GM19025 (cell line): ENCODE measurements at regions not wholly inside any gene's neighbourhood (a gene's known extent, or its start where the extent isn't known, plus 50 kb on each side); places are given as distances from the start of the nearest gene placed in this dataset.
"Not testable (repeated sequence)": the region's sequence is repeated elsewhere in the genome, so short reads cannot be mapped to it uniquely, and the experiment has no call there.

Experiments used
- ATAC-seq: cut with Tn5 transposase; IDR thresholded peaks from one replicate; pipeline ENCODE4 v1.9.1; 2021; ENCODE audit warnings: mild to moderate bottlenecking, low read depth, moderate library complexity; ENCODE audit not compliant: unreplicated experiment

DNA sequence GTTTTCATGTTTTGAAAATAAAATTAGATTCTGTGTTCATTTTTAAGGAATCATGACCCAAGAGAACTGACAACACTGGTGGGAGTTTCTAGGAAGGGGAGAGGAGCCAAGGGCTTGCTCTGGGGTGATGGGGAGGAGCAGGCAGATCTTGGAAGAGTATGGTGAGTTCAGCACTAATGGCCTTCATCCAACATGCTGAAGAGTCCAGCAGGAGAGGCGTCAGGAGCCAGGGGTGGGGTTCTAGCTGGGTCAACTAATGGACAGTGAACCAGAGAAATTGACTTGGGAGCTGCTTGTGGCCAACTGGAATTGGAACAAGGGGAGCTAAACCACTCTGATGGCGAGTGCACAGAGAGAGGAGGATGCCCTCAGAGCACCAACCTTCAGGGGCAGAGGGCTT lies 107.1 kb downstream of the MRPL14 start:
- ATAC-seq = no peak

DNA sequence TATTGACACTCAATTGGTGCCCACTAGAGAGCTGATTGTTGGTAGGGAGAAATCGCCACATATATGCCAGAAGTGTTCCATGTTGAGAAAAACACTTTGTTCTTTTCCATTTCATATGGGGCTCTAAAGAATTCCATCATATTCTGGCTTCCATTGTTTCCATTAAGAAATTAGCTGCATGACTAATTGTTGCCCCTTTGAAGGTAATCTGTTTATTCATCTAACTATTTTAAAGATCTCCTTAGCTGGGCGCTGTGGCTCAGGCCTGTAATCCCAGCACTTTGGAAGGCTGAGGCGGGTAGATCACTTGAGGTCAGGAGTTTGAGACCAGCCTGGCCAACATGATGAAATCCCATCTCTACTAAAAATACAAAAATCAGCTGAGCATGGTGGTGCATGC lies 109.9 kb downstream of the MRPL14 start:
- ATAC-seq = not testable (repeated sequence)

DNA sequence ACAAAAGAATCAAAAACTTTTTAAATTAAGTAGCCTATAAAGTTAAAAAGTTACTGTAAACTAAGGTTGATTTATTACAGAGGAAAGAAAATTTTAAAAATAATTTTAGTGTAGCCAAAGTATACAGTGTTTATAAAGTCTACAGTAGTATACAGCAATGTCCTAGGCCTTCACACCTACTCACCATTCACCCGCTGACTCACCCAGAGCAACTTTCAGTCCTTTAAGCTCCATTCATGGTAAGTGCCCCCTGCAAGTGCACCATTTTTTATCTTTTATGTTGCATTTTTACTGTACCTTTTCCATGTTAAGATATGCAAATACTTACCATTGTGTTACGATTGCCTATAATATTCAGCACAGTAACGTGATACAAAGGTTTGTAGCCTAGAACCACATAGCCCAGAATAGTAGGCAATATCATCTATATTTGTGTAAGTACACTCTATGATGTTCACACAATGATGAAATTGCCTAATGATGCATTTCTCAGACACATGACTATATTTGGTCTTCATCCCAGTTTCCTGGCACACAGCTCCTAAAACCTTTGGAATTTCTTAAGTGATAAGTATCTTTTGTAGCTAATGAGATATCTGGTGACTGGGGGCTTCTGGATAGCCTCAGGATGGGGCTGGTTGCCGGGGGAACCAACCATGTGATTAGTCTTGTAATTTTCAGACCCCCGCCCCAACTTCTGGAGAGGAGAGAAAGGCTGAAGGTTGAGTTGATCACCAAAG lies 111.0 kb downstream of the MRPL14 start:
- ATAC-seq = no peak

DNA sequence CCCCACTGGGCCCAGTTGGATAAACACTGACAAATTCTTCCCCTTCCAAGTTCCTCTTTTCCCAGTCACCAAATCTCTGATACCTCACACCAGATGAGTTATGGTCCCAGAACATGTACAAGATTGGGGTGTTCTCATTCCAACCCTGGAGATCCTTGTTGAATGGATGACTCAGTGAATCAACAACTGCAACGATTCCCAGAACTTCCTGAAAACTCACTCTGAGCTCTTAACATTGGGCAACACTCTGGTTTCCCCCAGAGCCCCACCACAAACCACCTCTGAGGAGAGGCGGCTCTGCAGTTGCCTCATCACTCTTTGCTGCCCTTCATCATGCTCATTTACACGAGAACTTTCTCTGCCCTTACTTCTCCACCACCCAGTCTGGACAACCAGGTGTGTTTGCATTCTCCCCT lies 115.2 kb downstream of the MRPL14 start:
- ATAC-seq = no peak

DNA sequence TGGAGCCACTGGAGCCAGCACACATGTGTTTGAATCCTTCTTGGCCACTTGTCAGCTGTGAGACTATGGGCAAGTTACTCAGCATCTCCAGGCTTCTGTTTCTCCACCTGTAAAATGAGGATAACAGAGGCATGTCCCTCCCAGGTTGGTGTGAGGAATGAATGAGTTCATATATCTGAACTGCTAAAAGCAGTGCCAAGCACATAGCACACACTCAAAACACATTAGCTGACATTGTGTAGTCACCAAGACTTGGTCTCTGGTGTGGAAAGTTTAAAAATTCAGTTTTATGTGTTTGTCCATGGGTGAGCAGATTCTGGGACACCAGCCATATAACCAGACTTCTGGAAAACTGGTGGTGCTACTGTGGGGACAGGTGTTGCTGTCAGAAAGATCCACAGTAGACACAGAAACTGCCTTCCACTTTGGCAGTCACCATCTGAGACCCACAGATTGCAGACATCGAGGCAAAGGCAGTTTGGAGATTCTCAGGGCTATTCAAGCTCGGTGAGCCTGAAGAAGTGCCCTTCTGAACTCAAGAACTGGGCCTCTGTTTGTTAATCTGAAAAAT lies 115.8 kb downstream of the MRPL14 start:
- no peak for ATAC-seq

DNA sequence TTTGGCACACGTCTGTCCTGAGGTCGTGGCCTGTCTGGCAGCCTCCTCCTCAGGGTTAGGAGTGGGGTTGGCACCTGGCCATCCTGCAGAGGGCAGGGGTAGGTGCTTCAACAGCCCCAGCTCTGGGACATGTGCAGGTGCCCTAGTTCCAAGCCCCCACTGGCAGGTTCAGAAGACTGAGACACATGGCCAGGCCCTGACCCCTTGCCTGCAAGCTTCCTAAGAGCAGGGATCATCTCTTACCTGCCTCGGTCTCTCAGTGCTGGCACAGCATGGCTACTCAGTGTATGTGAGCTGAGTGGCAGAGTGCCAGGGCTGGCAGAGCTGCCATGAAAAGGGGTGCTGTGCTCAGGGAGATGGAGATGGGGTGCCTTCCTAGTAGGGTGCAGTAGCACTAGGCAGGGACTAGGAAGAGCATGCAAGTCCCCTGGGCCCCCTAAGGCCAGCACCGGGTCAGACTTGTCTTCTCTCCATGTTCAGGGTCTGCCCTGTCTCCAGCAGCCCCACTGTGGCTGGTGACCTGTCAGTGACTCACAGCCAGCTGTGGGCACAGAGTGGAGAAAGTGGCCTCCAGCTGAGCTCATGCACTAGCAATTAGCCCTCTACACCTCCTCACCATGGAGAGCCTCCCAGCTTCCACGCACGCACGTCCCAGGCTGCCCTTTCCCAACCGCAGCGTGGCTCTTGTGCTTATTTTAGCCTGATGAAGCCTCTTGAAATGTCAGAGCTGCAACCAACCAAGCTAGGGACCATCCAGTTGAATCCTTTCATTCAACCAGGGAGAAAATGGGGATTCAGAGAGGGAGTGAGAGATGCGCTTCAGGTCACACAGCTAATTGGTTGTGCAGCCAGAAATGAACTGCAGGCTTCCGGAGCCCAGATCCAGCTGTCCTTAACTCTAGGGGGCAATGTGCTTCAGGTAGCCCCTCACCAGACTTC lies 116.6 kb downstream of the MRPL14 start:
- no peak for ATAC-seq

DNA sequence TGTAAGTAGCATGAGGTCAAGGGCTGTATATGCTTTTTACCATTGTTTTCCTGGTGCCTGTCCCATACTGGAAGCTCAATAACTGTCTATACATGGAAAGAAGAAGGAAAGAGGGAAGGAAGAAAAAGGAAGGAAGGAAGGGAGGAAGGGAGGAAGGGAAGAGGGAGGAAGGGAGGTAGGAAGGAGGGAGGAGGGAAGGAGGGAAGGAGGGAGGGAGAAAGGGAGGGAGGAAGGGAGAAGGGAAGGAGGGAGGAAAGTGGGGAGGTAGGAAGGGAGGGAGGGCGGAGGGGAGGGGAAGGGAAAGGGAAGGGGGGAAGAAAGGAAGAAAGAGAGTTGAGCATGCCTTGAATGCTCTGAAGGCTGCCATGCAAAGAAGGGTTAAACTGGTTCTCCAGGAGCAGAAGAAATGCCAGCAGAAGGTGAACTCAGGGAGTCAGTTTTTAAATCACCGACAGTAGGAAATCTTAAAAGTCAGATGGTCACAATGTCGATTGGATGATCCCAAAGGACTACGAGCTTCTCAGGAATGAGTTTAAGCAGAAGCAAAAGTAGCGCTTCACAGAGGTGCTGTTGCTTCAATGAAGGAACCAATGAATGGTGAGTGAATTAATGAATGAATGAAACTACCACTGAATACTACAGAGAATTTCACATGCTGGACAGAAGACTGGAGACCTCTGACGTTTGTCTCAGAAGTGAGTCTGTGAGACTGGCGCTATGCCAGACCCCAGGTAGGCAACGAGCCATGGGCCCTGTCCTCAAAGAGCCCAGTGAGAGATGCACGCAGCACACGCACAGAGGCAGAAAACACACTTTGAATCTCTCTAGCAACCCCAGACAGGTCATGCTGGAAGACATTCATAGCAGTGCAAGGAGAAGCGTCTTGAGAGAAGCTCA lies 117.6 kb downstream of the MRPL14 start:
- no peak for ATAC-seq

DNA sequence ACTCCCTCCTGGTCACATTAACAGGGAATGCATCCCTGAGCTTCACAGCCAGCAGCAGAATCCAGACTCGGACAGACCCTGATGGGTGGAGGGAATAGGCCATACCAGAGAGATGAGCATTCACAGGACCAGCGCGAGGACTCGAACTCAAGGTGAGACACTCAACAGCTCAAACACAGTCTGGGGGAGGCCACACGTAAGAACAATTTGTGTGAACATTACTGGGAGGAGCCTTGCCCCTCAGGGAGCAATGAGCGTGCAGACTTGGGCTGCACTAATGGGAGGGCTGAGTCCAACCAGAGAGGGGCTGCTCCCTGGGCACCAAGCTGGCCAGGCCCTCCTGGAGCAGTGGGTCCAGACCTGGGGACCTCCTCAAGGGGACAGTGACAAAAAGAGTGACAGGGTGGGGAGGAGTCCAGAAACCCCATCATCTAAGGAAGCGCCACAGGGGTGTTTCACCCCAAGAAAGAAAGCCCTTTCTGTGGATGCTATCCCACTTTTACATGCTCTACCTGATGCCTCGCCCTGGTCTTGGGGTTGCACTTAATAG lies 118.4 kb downstream of the MRPL14 start:
- ATAC-seq = no peak

DNA sequence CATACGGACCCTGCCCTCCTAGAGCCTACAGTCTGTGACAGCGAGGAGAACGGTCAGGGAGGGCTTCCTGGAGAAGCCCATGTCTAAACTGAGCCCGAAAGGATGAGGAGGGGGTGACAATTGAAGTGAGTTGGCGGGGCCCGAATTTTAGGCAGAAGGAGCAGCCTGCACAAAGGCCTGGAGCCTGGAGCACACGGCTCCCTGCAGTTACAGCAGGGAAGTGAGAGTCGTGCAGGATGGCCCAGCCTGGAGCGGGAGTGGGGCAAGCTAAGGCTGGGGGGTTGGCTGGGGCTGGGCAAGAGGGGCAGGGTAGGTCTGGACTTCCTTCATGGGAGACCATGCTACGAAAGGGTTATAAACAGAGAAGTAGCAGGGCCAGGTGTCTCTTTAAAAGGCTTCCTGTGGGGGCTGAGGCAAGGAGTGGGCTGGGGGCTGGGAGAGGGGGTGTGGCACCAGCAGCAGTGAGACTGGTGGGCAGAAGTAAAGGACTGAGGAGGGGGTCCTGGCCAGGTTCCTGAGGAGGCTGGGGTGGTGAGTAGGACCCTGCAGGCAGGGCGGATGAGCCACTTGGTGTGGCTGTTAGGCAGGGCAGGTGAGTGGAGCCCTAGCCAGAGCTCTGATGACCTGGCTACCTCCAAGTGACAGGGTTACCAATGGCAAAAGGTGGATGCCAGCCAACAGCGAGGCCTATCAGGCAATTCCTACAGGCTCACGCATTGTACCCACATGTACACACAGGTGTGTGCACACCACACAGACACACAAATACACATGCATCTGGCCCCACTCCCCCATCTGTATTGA lies 119.2 kb downstream of the MRPL14 start:
- ATAC-seq = no peak

DNA sequence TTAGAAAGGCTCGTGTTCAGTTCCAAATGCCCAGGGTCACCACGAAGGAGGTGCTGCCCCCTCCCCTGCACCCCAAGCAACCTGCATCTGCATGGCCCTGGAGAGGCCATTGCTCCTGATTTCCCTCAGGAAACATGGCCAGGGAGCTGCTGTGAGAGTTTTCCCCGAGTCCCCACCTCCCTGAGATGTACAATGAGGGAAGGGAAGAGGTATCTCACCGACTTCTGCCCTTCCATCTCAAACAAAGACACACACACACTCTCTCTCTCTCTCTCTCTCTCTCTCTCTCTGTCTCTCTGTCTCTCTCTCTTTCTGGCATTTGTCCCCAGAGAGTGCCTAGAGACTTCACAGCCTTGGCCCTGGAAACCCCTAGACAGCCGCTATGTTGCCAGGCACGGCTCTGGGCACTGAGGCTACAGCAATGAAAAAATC lies 120.4 kb downstream of the MRPL14 start:
- no peak for ATAC-seq

DNA sequence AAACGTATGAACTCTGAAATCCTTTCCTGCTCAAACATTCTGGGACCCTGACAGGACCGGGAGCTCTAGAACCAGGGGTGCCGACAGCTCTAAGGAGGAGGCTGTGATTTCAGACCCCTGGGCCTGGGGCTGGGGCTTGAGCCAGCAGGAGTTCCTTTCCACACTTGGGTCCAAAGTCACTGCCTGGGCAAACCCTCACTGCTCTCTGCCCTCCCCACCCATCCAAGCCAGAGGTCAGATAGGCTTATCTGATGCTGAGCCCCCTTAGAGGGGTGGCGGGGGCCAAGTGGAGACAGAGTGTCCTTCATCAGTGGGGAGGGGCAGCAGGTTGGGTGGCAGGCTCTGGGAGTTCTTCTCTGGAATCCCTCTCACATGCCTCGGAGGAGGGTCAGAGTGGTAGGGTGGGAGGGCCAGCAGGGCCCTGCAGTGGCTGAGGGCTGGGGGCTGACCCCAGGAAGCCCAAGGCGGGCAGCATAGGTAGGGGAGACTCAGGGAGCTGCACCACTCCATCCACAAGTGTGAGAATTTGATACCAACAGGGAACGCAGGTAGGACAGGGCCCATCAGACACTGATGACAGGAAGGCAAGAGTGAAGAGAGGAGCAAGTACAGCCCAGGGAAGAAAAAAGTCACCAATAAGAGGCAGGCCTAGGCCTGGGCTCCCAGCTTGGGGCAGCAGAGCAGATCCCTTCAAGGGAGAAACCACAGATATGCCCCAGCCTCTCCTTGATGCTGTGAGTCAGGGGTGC lies 121.0 kb downstream of the MRPL14 start:
- ATAC-seq = no peak

DNA sequence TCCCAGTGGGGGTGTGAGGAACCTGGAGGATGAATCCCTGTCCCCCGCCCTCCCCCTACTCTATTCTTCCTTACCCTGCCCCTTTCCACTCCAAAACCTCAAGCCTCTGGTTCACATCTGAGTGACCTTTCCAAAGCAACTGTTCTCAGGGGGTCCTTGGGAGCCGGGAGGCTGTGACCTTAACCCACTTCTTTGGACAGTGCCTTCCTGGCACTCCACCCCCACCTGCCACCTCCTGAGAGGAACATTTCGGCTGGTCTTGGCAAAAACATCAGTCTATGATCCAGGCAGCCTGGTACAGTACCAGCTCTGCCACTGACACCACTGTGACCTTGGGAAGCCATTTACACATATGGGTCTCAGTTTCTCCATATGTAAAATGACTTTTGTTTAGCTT lies 121.7 kb downstream of the MRPL14 start:
- no peak for ATAC-seq

DNA sequence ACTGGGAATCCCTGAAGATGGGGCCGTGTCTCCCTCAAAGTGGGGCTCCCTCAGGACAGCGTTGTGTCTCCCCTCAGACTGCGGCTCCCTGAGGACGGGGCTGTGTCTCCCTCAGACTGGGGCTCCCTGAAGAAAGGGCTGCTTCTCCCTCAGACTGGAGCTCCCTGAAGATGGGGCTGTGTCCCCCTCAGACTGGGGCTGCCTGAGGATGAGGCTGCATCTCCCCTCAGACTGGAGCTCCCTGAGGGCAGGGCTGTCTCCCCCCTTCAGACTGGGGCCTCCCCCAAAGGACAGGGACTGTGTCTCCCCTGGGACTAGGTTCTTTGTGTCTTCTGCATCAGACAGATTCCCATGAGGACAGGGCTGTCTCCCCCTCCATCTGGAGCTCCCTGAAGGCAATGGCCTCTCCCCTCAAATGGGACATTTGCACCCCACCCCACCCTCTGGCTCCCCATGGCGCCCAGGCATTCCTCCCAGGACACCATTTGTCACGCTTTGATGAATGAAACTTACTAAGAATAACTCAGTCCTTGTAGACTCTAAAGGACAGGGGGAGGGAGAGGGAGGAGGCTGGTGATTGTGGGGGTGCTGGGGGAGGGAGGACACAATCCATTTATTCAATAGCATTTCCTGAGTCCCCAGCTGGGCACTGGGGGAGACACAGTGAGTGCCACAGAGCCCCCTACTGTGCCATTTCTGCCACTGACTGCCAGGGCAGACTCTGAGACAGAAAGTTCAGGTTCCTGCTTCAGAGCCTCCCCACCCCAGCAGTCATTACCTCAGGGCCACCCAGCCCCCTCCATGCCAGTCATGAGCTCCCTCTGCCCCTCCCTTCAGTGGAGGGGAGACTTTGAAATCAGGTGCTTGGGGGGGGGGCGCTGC lies 122.4 kb downstream of the MRPL14 start:
- ATAC-seq = no peak

DNA sequence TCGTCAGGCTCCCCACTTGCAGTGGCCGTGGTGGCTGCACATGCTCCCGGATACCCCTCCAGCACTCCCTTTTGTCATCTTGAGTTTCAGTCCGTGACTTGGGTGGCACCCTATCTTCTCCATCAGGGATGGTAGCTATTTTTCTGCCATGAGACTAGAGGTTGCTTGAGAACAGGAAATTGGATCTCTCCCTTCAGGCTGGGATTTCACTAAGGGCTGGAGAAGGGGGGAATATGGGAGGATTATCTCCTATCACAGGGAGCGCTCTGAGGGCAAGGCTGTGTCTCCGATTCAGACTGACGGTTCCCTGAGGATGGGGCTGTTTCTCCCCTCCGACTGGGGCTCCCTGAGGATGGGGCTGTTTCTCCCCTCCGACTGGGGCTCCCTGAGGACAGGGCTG lies 123.1 kb downstream of the MRPL14 start:
- ATAC-seq = no peak

DNA sequence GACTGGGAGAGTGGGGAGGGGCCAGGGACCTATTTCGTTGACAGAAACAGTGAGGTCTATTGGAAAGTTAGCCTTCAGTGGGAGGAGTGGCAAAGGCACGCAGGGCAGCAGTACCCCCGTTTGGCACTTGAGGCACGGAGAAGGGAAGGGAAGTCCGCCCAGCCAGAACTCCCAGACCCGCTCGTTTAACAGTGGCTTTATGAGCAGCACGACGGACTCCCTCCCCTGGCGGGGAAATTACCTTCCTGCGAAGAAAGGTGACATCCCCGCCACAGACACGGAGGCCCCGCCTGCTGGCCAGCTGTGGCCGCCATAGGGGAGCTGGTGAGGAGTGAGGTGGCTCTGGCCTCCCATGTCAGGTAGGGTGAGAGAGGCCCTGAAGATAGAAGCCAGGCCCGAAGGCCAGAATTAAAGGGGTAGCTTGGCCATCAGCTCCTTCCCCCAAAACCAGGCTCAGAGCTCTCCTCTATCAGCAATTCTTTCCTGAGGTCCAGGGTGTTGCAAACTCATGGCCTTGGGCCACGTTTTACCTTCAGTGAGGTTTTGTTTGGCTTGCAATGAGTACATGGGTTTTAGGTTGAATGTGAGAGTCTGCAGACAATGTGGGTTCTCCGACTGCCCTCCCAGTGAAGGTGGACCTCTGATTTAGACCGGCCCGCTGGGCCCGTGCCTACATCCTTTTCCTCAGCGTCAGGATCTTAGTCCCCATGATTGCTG lies 123.7 kb downstream of the MRPL14 start:
- ATAC-seq = peak; percentile 19

DNA sequence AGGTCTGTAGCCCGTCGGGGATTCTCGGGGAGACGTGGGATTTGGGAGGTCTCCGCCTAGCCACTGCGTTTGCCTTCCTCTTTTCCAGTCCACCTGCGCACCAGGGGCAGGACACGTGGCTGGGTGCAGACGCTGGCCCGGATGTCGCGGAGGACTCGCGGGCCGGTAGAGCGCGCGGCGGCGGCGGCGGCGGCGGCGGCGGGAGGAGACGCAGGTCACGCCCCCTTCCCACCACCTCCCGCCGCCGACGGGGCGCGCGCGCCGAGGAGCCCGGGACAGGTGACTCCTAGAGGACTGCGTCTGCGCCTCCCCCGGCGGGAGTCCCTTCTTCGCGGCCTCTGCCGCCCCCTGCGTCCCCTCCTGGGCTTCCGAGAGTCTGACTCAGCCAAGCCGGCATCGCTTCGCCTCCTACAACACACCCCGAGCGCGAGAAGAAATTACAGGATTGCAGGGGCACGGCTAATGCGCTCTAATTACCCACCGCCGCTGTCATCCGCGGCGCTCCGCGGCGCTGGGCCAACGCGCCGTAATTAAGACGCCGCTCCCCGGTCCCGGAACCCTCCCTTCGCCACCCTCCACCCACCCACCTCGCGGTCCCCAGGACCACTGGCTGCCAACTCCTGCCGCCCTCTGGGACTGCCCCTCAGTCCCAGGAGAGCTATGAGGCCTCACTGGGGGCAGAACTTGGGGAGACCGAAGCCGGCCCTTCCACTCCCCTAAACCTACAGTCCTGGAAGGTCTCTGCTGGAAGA lies 124.5 kb downstream of the MRPL14 start:
- ATAC-seq = peak; percentile 44
